AG08395 (cell line): ENCODE measurements at regions not wholly inside any gene's neighbourhood (a gene's known extent, or its start where the extent isn't known, plus 50 kb on each side); places are given as distances from the start of the nearest gene placed in this dataset.
"Not testable (repeated sequence)": the region's sequence is repeated elsewhere in the genome, so short reads cannot be mapped to it uniquely, and the experiment has no call there.

Source experiments
- DNase-seq: peaks from one replicate; pipeline ENCODE4 v3.0.0; 2012; ENCODE audit warnings: mixed read lengths, low spot score

DNA sequence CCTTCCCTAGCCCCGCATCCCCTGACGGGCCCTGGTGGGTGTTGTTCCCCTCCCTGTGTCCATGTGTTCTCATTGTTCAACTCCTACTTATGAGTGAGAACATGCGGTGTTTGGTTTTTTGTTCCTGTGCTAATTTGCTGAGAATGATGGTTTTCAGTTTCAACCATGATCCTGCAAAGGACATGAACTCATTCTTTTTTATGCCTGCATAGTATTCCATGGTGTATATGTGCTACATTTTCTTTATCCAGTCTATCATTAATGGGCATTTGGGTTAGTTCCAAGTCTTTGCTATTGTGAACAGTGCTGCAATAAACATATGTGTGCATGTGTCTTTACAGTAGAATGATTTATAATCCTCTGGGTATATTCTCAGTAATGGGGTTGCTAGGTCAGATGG lies 65.7 kb upstream of the DCD start:
- DNase-seq, result not testable (repeated sequence)

DNA sequence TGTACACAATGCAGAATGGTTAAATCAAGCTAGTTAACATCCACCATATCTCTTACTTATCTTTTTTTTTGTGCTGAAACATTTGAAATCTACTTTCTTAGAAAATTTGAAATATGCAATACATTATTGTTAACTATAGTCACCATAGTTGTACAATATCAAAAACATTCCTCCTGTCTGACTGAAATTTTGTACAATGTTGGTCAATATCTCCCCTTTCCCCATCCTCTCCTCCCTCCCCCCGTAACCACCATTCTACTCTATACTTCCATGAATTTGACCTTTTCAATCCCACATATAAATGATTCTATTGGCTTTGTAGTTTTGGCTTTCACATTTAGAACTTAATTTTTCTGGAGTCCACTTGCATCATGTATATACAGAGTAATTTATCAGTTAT lies 63.5 kb upstream of the DCD start:
- DNase-seq, result no peak

- no peak for DNase-seq
Measured at GRCh38 chr12:54708826-54709225, 60.7 kb upstream of the DCD start.

DNA sequence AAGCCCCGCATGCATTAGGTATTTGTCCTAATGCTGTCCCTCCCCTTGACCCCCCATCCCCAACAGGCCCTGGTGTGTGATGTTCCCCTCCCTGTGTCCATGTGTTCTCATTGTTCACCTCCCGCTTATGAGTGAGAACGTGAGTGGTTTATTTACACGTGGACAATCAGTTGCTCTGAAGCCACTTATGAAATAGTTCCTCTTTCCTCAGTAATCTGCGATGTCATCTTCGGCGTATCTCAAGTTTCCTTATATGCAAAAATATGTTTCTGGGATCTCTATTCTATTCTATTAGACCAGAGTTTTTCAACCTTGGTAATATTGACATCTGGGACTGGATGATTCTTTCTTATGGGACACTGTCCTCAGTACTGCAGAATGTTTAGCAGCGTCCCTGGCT lies 56.0 kb upstream of the DCD start:
- DNase-seq, result no peak

DNA sequence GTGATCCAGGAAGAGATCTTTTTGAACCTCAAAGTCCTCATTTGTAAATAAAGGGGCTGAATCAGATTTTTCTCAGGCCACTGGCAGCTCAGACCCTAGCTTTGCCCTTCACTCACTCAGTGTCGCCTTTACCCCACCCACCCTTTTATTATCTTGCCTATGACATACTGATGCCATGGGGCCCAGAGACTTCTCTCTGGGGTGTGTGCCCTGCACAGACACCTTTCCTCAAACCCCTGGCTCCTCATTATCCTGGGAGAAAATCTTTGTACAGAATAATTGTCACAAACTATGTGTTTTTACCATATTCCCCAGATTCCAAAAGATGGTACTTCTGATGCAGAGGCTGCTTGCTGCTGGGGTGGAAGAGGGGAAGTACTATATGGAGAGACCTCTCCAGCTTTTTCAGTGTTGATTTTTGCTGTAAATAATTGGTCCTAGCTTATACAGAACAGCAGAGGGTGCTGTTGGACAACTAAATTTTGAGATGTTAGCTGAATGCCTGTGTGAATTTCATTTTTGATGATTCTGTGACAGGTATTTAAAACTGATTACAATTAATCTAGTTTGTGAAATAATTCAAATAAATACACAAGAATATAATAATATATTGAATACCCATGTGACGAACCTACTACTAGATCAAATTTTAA lies 53.9 kb upstream of the DCD start:
- DNase-seq, result peak; percentile 45

- no peak for DNase-seq
Measured at GRCh38 chr12:54700849-54701248, 52.7 kb upstream of the DCD start.

DNA sequence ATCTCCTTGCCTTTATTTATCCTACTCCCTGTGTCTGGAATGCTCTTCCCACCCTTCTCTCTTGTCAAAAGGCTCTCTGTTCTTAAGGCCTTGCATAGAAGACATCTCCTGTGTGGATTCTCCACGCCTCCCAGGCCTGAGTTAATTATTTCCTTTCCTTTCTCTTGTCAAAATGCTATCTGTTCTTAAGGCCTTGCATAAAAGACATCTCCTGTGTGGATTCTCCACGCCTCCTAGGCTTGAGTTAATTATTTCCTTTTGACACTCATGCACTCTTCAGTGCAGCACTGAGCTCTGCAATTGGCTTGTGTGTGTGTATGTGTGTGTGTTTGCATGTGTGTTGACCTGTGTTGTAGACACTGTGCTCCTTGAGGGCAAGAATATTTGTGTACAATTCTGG lies 52.1 kb upstream of the DCD start:
- DNase-seq, result no peak
